Uterus (tissue), 3 donors: ENCODE measurements at regions not wholly inside any gene's neighbourhood (a gene's known extent, or its start where the extent isn't known, plus 50 kb on each side); places are given as distances from the start of the nearest gene placed in this dataset.
"Not testable (repeated sequence)": the region's sequence is repeated elsewhere in the genome, so short reads cannot be mapped to it uniquely, and the experiment has no call there.

Experiments
- DNase-seq, 2 donors: peaks; one replicate each; pipeline ENCODE4 v3.0.0-alpha.2; 2019 to 2020
- H3K27ac ChIP-seq, 2 donors: fragments of 200-600 bp; sonication (generic); 1 replicate in 1 of 2; 2 replicates in 1 of 2; pipeline ENCODE4 v1.5.1; 2016 to 2018
- H3K27me3 ChIP-seq, 2 donors: fragments of 200-600 bp; sonication (generic); one replicate each; pipeline ENCODE4 v1.5.1; 2018 to 2019; ENCODE audit warnings: control low read depth in 1 of 2
- H3K36me3 ChIP-seq, 2 donors: fragments of 200-600 bp; sonication (generic); one replicate each; pipeline ENCODE4 v1.5.1; 2019; ENCODE audit warnings: control low read depth in 1 of 2
- H3K4me1 ChIP-seq, 2 donors: fragments of 200-600 bp; sonication (generic); one replicate each; pipeline ENCODE4 v1.5.1; 2018 to 2019; ENCODE audit warnings: control low read depth in 1 of 2
- H3K4me3 ChIP-seq, 2 donors: fragments of 200-600 bp; sonication (generic); 1 replicate in 1 of 2; 2 replicates in 1 of 2; pipeline ENCODE4 v1.5.1; 2018 to 2019; ENCODE audit warnings: mild to moderate bottlenecking in 1 of 2
- H3K9me3 ChIP-seq, 2 donors: fragments of 200-600 bp; sonication (generic); one replicate each; pipeline ENCODE4 v1.5.1; 2019; ENCODE audit warnings: control low read depth in 1 of 2
- CTCF ChIP-seq, 4 experiments: fragments of 200-600 bp in 2 of 4; fragments of 450-650 bp in 2 of 4; sonication (generic) in 2 of 4; IDR thresholded peaks; one replicate each; pipeline ENCODE4 v1.5.1; 2016 to 2019; ENCODE audit warnings: antibody characterized with exemption in 4 of 4, mild to moderate bottlenecking in 2 of 4, moderate library complexity in 1 of 4
- POLR2A ChIP-seq, 2 donors: fragments of 450-650 bp; IDR thresholded peaks; one replicate each; pipeline ENCODE4 v1.6.1; 2016; ENCODE audit warnings: antibody characterized with exemption in 2 of 2, mild to moderate bottlenecking in 1 of 2, moderate library complexity in 1 of 2
- intact Hi-C: fragments of 100-400 bp; cut with DNase I; formaldehyde crosslinking; loops from one replicate; pipeline ENCODE4 v1.15.1; 2023; ENCODE audit warnings: low total_unique reads
- donor health status: DM: yes; HTN: yes; CAD: no.

GRCh38 chr9:12314589-12314988 lies 378.6 kb upstream of the TYRP1 start:
- Histone ChIP-seq H3K4me3 (no peak overlapping the region), H3K27me3 (no peaks in the 10 kb centered on the region), H3K4me1 (no peaks in the 10 kb centered on the region), H3K27ac (no peak overlapping the region), H3K9me3 (no peaks in the 10 kb centered on the region), H3K36me3 (no peaks in the 10 kb centered on the region)
- no peak for TF ChIP-seq CTCF (IDR thresholded peaks at IDR 0.05)
- no peak for TF ChIP-seq POLR2A (IDR thresholded peaks at IDR 0.05)
- DNase-seq, result no peak
- intact Hi-C loops, result no loop called here

GRCh38 chr9:12318732-12319685 lies 374.2 kb upstream of the TYRP1 start:
- H3K4me3 ChIP-seq, result no peak overlapping the region
- H3K27me3 ChIP-seq, result no peaks in the 10 kb centered on the region
- intact Hi-C loops, result no loop called here
- no peak for DNase-seq
- no peaks in the 10 kb centered on the region for H3K36me3 ChIP-seq
- no peaks in the 10 kb centered on the region for H3K9me3 ChIP-seq
- H3K4me1 ChIP-seq, result no peaks in the 10 kb centered on the region
- TF ChIP-seq CTCF (IDR thresholded peaks at IDR 0.05) (no peak), POLR2A (IDR thresholded peaks at IDR 0.05) (no peak)
- H3K27ac ChIP-seq, result no peak overlapping the region

- TF ChIP-seq CTCF (IDR thresholded peaks at IDR 0.05), result no peak
- no peak for TF ChIP-seq POLR2A (IDR thresholded peaks at IDR 0.05)
- intact Hi-C loops, result no loop called here
- H3K36me3 ChIP-seq, result no peaks in the 10 kb centered on the region
- no peak overlapping the region for H3K4me3 ChIP-seq
- no peaks in the 10 kb centered on the region for H3K9me3 ChIP-seq
- DNase-seq, result no peak
- no peaks in the 10 kb centered on the region for H3K4me1 ChIP-seq
- H3K27me3 ChIP-seq, result no peaks in the 10 kb centered on the region
- no peak overlapping the region for H3K27ac ChIP-seq
Observed at GRCh38 chr9:12329623-12329985, 363.6 kb upstream of the TYRP1 start.

- H3K27me3 ChIP-seq, H3K27ac ChIP-seq, DNase-seq, H3K36me3 ChIP-seq, intact Hi-C loops, H3K9me3 ChIP-seq, H3K4me1 ChIP-seq, H3K4me3 ChIP-seq: not testable (repeated sequence)
Observed at GRCh38 chr9:12333966-12334365, 359.2 kb upstream of the TYRP1 start.

GRCh38 chr9:12350775-12351174 lies 342.4 kb upstream of the TYRP1 start:
- Histone ChIP-seq H3K27ac (no peak overlapping the region), H3K36me3 (no peaks in the 10 kb centered on the region), H3K4me3 (no peak overlapping the region), H3K4me1 (no peaks in the 10 kb centered on the region), H3K27me3 (no peaks in the 10 kb centered on the region), H3K9me3 (no peaks in the 10 kb centered on the region)
- no peak for DNase-seq
- intact Hi-C loops, result no loop called here
- TF ChIP-seq POLR2A (IDR thresholded peaks at IDR 0.05), result no peak
- no peak for TF ChIP-seq CTCF (IDR thresholded peaks at IDR 0.05)
